KBM-7 (cell line): ENCODE measurements at regions not wholly inside any gene's neighbourhood (a gene's known extent, or its start where the extent isn't known, plus 50 kb on each side); places are given as distances from the start of the nearest gene placed in this dataset.
"Not testable (repeated sequence)": the region's sequence is repeated elsewhere in the genome, so short reads cannot be mapped to it uniquely, and the experiment has no call there.

ENCODE experiments used
- DNase-seq: peaks from one replicate; pipeline ENCODE4 v3.0.0-alpha.2; 2015
- in situ Hi-C: fragments of 300-500 bp; cut with MboI; formaldehyde crosslinking; loops from 2 replicates; pipeline ENCODE4 v1.14.3; 2020; ENCODE audit warnings: low sequenced_read_pairs, low pct_unique_long_range_greater_than_20kb, mixed read lengths

GRCh38 chr9:42239445-42240260 is 56.2 kb downstream of the SPATA31A6 start:
- in situ Hi-C loops, DNase-seq: not testable (repeated sequence)

GRCh38 chr9:42240261-42240579 is 56.8 kb downstream of the SPATA31A6 start:
- in situ Hi-C loops, DNase-seq: not testable (repeated sequence)

- in situ Hi-C loops, DNase-seq: not testable (repeated sequence)
These were observed 59.8 kb downstream of the SPATA31A6 start for GRCh38 chr9:42243211-42243610.

GRCh38 chr9:42243822-42244221 is 60.4 kb downstream of the SPATA31A6 start:
- in situ Hi-C loops, DNase-seq: not testable (repeated sequence)

GRCh38 chr9:42268729-42269128 is 85.3 kb downstream of the SPATA31A6 start:
- in situ Hi-C loops, DNase-seq: not testable (repeated sequence)

GRCh38 chr9:42269171-42269570 is 85.7 kb downstream of the SPATA31A6 start:
- DNase-seq, in situ Hi-C loops: not testable (repeated sequence)

- DNase-seq, in situ Hi-C loops: not testable (repeated sequence)
These were observed 89.7 kb downstream of the SPATA31A6 start for GRCh38 chr9:42273191-42273590.

- no peak for DNase-seq
- in situ Hi-C loops, result no loop called here
These were observed 91.7 kb downstream of the SPATA31A6 start for GRCh38 chr9:42275141-42275540.

GRCh38 chr9:42282531-42283178 is 99.2 kb downstream of the SPATA31A6 start:
- in situ Hi-C loops, DNase-seq: not testable (repeated sequence)

- in situ Hi-C loops, DNase-seq: not testable (repeated sequence)
These were observed 99.7 kb downstream of the SPATA31A6 start for GRCh38 chr9:42283179-42283543.

GRCh38 chr9:42286145-42286845 is 102.8 kb downstream of the SPATA31A6 start:
- in situ Hi-C loops, DNase-seq: not testable (repeated sequence)

GRCh38 chr9:42288002-42288864 is 104.8 kb downstream of the SPATA31A6 start:
- in situ Hi-C loops, DNase-seq: not testable (repeated sequence)

- DNase-seq, in situ Hi-C loops: not testable (repeated sequence)
These were observed 105.4 kb downstream of the SPATA31A6 start for GRCh38 chr9:42288865-42289229.

GRCh38 chr9:42300124-42300523 is 116.7 kb downstream of the SPATA31A6 start:
- in situ Hi-C loops, result not testable (repeated sequence)

GRCh38 chr9:42306625-42307024 is 123.2 kb downstream of the SPATA31A6 start:
- in situ Hi-C loops, DNase-seq: not testable (repeated sequence)

More at GRCh38 chr9:42300124-42300523, 116.7 kb downstream of the SPATA31A6 start:
- DNase-seq, result not testable (repeated sequence)

GRCh38 chr9:42307449-42307848 is 124.0 kb downstream of the SPATA31A6 start:
- DNase-seq, in situ Hi-C loops: not testable (repeated sequence)

GRCh38 chr9:42310972-42311371 is 127.5 kb downstream of the SPATA31A6 start:
- DNase-seq, in situ Hi-C loops: not testable (repeated sequence)

- DNase-seq, in situ Hi-C loops: not testable (repeated sequence)
These were observed 132.6 kb downstream of the SPATA31A6 start for GRCh38 chr9:42316026-42316425.

- DNase-seq, in situ Hi-C loops: not testable (repeated sequence)
These were observed 134.2 kb downstream of the SPATA31A6 start for GRCh38 chr9:42317677-42318076.
